ENCODE measurements at regions not wholly inside any gene's neighbourhood (a gene's known extent, or its start where the extent isn't known, plus 50 kb on each side); places are given as distances from the start of the nearest gene placed in this dataset.

DNA sequence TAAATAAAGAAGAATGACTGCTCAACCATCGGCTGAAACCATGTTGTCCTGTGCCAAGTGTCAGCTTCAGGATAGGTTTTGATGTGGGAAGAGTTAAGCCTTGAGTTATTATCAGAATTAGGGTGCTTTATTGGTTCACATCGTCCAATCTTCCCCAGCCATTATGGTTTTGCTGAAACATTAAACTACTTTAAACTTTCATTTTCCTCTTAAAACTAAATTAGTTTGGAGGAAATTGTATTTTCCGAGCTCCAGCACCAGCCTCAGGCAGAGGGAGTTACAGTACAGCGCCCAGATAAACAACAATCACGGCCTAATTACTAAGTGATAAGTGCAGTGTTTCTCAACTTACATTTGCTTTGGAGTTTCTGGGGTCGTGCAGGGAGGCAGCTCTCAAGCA lies 80.2 kb downstream of the TMEM114 start:
- Mint-ChIP-seq H3K4me1 (ENCODE audit: low read depth, unreplicated experiment) (no peaks in the 10 kb centered on the region), H3K27me3 (ENCODE audit: unreplicated experiment) (peaks cover 6% of the 10 kb centered on the region), H3K27ac (ENCODE audit: unreplicated experiment) (no peak overlapping the region), H3K9me3 (ENCODE audit: unreplicated experiment) (peaks cover 4% of the 10 kb centered on the region), H3K4me3 (ENCODE audit: unreplicated experiment) (no peak overlapping the region), H3K36me3 (ENCODE audit: unreplicated experiment) (peaks cover 10% of the 10 kb centered on the region)
- no peak for DNase-seq
- TF ChIP-seq, protein P1, sequence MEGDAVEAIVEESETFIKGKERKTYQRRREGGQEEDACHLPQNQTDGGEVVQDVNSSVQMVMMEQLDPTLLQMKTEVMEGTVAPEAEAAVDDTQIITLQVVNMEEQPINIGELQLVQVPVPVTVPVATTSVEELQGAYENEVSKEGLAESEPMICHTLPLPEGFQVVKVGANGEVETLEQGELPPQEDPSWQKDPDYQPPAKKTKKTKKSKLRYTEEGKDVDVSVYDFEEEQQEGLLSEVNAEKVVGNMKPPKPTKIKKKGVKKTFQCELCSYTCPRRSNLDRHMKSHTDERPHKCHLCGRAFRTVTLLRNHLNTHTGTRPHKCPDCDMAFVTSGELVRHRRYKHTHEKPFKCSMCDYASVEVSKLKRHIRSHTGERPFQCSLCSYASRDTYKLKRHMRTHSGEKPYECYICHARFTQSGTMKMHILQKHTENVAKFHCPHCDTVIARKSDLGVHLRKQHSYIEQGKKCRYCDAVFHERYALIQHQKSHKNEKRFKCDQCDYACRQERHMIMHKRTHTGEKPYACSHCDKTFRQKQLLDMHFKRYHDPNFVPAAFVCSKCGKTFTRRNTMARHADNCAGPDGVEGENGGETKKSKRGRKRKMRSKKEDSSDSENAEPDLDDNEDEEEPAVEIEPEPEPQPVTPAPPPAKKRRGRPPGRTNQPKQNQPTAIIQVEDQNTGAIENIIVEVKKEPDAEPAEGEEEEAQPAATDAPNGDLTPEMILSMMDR (IDR thresholded peaks at IDR 0.05; ENCODE audit: partially characterized antibody, unreplicated experiment) = no peak

DNA sequence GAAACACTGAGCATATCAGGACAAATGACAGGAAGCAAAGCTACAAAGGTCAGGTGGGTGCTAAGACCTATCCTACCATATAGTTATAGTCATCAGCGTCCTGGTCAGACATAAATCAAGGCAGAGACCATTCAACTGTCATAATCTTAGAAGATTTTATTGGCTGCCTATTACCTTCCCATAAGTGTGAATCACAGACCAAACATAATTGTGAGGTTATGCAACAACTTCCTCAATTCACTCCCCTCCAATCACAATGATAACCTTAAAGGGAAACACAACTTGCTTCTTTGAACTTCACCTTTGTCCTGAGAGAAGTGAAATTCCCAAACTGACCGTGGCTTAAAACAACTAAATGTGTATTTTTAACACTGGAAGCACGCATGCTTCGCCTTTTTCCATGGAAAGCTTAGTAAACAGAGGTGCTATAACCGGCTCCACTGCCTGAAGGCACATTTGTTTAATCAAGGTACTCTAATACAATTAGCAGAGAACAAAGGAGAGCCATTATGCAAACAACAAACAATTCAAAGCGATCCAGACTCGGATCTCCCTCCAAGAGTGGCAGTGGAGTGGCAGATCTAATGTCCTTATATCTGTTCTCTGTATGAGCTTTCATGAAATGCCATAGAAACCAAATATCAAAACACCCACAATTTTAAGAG lies 84.9 kb downstream of the TMEM114 start:
- peaks cover 4% of the 10 kb centered on the region for H3K9me3 Mint-ChIP-seq (ENCODE audit: unreplicated experiment)
- TF ChIP-seq, protein P1 (IDR thresholded peaks at IDR 0.05; ENCODE audit: partially characterized antibody, unreplicated experiment) = no peak
- H3K4me3 Mint-ChIP-seq (ENCODE audit: unreplicated experiment) = no peak overlapping the region
- no peaks in the 10 kb centered on the region for H3K4me1 Mint-ChIP-seq (ENCODE audit: low read depth, unreplicated experiment)
- peaks cover 7% of the 10 kb centered on the region for H3K27me3 Mint-ChIP-seq (ENCODE audit: unreplicated experiment)
- peaks cover 5% of the 10 kb centered on the region for H3K36me3 Mint-ChIP-seq (ENCODE audit: unreplicated experiment)
- no peak overlapping the region for H3K27ac Mint-ChIP-seq (ENCODE audit: unreplicated experiment)
- no peak for DNase-seq

DNA sequence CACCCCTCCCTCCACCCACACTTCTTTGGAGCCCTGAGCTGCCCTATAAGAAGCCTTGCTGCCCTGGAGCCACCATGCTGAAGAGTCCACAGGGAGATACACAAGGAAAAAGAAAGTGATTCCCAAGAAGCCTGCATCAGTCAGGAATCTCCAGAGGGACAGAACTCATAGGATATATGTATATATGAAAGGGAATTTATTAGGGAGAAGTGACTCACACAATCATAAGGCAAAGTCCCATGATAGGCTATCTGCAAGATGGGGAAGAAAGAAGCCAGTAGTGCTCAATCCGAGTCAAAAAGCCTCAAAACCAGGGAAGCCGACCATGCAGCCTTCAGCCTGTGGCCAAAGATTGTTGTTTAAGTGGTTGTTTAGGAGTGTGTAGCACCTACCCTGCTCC lies 87.9 kb downstream of the TMEM114 start:
- H3K9me3 Mint-ChIP-seq (ENCODE audit: unreplicated experiment) = peaks cover 4% of the 10 kb centered on the region
- H3K4me3 Mint-ChIP-seq (ENCODE audit: unreplicated experiment) = no peak overlapping the region
- H3K27ac Mint-ChIP-seq (ENCODE audit: unreplicated experiment) = no peak overlapping the region
- peaks cover 7% of the 10 kb centered on the region for H3K27me3 Mint-ChIP-seq (ENCODE audit: unreplicated experiment)
- peaks cover 5% of the 10 kb centered on the region for H3K36me3 Mint-ChIP-seq (ENCODE audit: unreplicated experiment)
- no peaks in the 10 kb centered on the region for H3K4me1 Mint-ChIP-seq (ENCODE audit: low read depth, unreplicated experiment)
- no peak for DNase-seq
- TF ChIP-seq, protein P1 (IDR thresholded peaks at IDR 0.05; ENCODE audit: partially characterized antibody, unreplicated experiment) = no peak

DNA sequence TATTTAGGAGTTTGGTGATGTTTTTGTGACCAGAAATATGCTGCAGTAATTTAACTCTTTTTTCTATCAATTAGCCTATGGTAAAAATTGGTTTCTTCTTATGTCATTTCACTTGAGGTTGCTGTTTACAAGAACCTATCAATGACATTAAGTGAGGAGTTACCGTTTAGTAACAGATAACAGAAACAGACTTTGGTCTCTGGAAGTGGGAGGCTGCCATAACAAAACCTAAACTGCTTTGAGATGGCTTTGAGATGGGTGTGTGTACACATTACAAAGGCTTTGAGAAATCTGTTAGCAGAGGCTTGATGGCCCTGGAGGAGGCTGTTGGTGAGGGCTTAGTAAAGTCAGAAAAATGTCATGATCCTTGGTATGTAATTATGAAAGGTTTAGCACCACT lies 90.0 kb downstream of the TMEM114 start:
- Mint-ChIP-seq H3K27me3 (ENCODE audit: unreplicated experiment) (peaks cover 2% of the 10 kb centered on the region), H3K9me3 (ENCODE audit: unreplicated experiment) (peaks cover 5% of the 10 kb centered on the region), H3K36me3 (ENCODE audit: unreplicated experiment) (no peaks in the 10 kb centered on the region), H3K27ac (ENCODE audit: unreplicated experiment) (no peak overlapping the region), H3K4me1 (ENCODE audit: low read depth, unreplicated experiment) (no peaks in the 10 kb centered on the region), H3K4me3 (ENCODE audit: unreplicated experiment) (no peak overlapping the region)
- TF ChIP-seq, protein P1 (IDR thresholded peaks at IDR 0.05; ENCODE audit: partially characterized antibody, unreplicated experiment) = no peak
- DNase-seq = no peak

DNA sequence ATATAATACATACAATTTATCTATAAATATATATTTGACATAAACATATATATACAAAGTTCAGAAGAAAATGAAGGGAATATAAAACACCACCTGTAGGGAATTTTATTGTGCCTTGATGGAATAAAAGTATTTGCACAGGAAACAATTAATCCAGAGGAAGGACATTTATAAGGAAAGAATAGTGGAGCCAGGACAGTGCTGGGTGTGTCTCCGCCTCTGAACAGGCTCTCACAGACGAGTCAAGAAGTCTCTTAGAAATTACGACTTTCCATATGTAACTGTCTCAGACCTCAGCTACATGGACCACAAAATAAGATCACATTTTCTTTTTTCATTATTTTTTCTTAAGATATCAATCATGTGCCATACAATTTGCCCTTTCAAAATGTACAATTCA lies 93.9 kb downstream of the TMEM114 start:
- no peaks in the 10 kb centered on the region for H3K36me3 Mint-ChIP-seq (ENCODE audit: unreplicated experiment)
- no peak overlapping the region for H3K27ac Mint-ChIP-seq (ENCODE audit: unreplicated experiment)
- H3K27me3 Mint-ChIP-seq (ENCODE audit: unreplicated experiment) = peaks cover 2% of the 10 kb centered on the region
- DNase-seq = no peak
- peaks cover 5% of the 10 kb centered on the region for H3K9me3 Mint-ChIP-seq (ENCODE audit: unreplicated experiment)
- peaks cover 7% of the 10 kb centered on the region for H3K4me1 Mint-ChIP-seq (ENCODE audit: low read depth, unreplicated experiment)
- H3K4me3 Mint-ChIP-seq (ENCODE audit: unreplicated experiment) = no peak overlapping the region
- TF ChIP-seq, protein P1 (IDR thresholded peaks at IDR 0.05; ENCODE audit: partially characterized antibody, unreplicated experiment) = no peak

Measured in glutamatergic neuron (in vitro differentiated cells).